Right lobe of liver (tissue), 6 donors: ENCODE measurements at regions not wholly inside any gene's neighbourhood (a gene's known extent, or its start where the extent isn't known, plus 50 kb on each side); places are given as distances from the start of the nearest gene placed in this dataset.

Source experiments
- ATAC-seq, 4 donors: fragments of 200-7000 bp; cut with Tn5 transposase; one replicate each; pipeline ENCODE4 v1.9.1; 2020; ENCODE audit warnings: mild to moderate bottlenecking in 4 of 4, moderate library complexity in 4 of 4
- DNase-seq, 3 donors: peaks; one replicate each; pipeline ENCODE4 v3.0.0-alpha.2; 2020
- H3K27ac ChIP-seq, 3 donors: fragments of 200-600 bp; one replicate each; pipeline ENCODE4 v1.8.0; 2022
- H3K27me3 ChIP-seq, 2 donors: fragments of 200-600 bp; one replicate each; pipeline ENCODE4 v1.8.0; 2022
- H3K36me3 ChIP-seq, 4 donors: fragments of 200-600 bp; sonication (generic) in 1 of 4; one replicate each; pipeline versions ENCODE4 v1.5.1 to v1.8.0; 2017 to 2022; ENCODE audit warnings: control low read depth in 1 of 4
- H3K4me1 ChIP-seq, 4 donors: fragments of 200-600 bp; sonication (generic) in 1 of 4; one replicate each; pipeline versions ENCODE4 v1.5.1 to v1.8.0; 2017 to 2022; ENCODE audit warnings: control low read depth in 1 of 4
- H3K4me3 ChIP-seq, 3 donors: fragments of 200-600 bp; one replicate each; pipeline ENCODE4 v1.8.0; 2022
- H3K9me3 ChIP-seq, 4 donors: fragments of 200-600 bp; sonication (generic) in 1 of 4; one replicate each; pipeline versions ENCODE4 v1.5.1 to v1.8.0; 2017 to 2022; ENCODE audit warnings: control low read depth in 1 of 4
- CTCF ChIP-seq, 4 donors: fragments of 200-600 bp in 3 of 4; fragments of 450-650 bp in 1 of 4; IDR thresholded peaks; one replicate each; pipeline versions ENCODE4 v1.5.1 to v1.8.0; 2016 to 2022; ENCODE audit warnings: antibody characterized with exemption in 4 of 4, mild to moderate bottlenecking in 2 of 4
- POLR2A ChIP-seq: fragments of 450-650 bp; IDR thresholded peaks from one replicate; pipeline ENCODE4 v1.6.1; 2017; ENCODE audit warnings: antibody characterized with exemption, mild to moderate bottlenecking
- WGBS: methylation state at CpG from one replicate; pipeline ENCODE4 v1.1.6; 2018; ENCODE audit warnings: low coverage, low lambda C conversion rate; ENCODE audit not compliant: insufficient coverage; ENCODE audit errors: missing lambda C conversion rate; 5-methylcytosine and 5-hydroxymethylcytosine counted together
- intact Hi-C, 2 donors: fragments of 100-400 bp; cut with DNase I; formaldehyde crosslinking; loops; one replicate each; pipeline versions ENCODE4 v1.11.2 to v1.14.1; 2022
- donor health status: DM: no; HTN: yes; CAD: no.
- donor health status: DM: no; HTN: no; CAD: no.
- donor health status: DM: no; HTN: no; CAD: no.
- donor health status: DM: no; HTN: yes; CAD: no.
- donor health status: DM: no; HTN: yes; CAD: no.

GRCh38 chr21:28235169-28235895, 757.3 kb downstream of the LTN1 start:
- H3K36me3 ChIP-seq, result no peaks in the 10 kb centered on the region
- TF ChIP-seq POLR2A (no peak), CTCF (IDR thresholded peaks at IDR 0.05) (peak in 1 of 4 donors; percentile 18)
- no peak overlapping the region for H3K4me3 ChIP-seq
- ATAC-seq (peak; percentile 48 to 68 (median 64)), DNase-seq (peak in 1 of 3 donors; percentile 29)
- no peak overlapping the region for H3K27ac ChIP-seq
- H3K4me1 ChIP-seq, result no peaks in the 10 kb centered on the region
- H3K27me3 ChIP-seq, result no peaks in the 10 kb centered on the region
- no peaks in the 10 kb centered on the region for H3K9me3 ChIP-seq
- intact Hi-C loops, result no loop called here
- WGBS, result 49% methylated on average over 2 of the region's 3 CpGs

- intact Hi-C loops, result no loop called here
Measured at GRCh38 chr21:28234326-28234725, 758.4 kb downstream of the LTN1 start.

GRCh38 chr21:28233536-28234220, 759.0 kb downstream of the LTN1 start:
- Histone ChIP-seq H3K36me3 (no peaks in the 10 kb centered on the region), H3K27me3 (no peaks in the 10 kb centered on the region), H3K9me3 (no peaks in the 10 kb centered on the region), H3K4me1 (no peaks in the 10 kb centered on the region), H3K27ac (no peak overlapping the region), H3K4me3 (no peak overlapping the region)
- no peak for TF ChIP-seq CTCF (IDR thresholded peaks at IDR 0.05)
- TF ChIP-seq POLR2A, result no peak
- DNase-seq, result no peak
- no peak for ATAC-seq
- intact Hi-C loops, result no loop called here
- WGBS, result 74% methylated on average over 5 of the region's 9 CpGs

More at GRCh38 chr21:28234326-28234725, 758.4 kb downstream of the LTN1 start:
- no peaks in the 10 kb centered on the region for H3K36me3 ChIP-seq
- no peaks in the 10 kb centered on the region for H3K9me3 ChIP-seq
- H3K4me1 ChIP-seq, result no peaks in the 10 kb centered on the region
- no peak overlapping the region for H3K27ac ChIP-seq
- TF ChIP-seq CTCF (IDR thresholded peaks at IDR 0.05), result no peak
- TF ChIP-seq POLR2A, result no peak
- ATAC-seq (no peak), DNase-seq (peak in 1 of 3 donors; percentile 21)
- no peaks in the 10 kb centered on the region for H3K27me3 ChIP-seq
- no peak overlapping the region for H3K4me3 ChIP-seq
- WGBS, result 40% methylated on average over 1 of the region's 5 CpGs

- no peak for TF ChIP-seq POLR2A
- TF ChIP-seq CTCF (IDR thresholded peaks at IDR 0.05), result no peak
- intact Hi-C loops, result no loop called here
- Histone ChIP-seq H3K27me3 (no peaks in the 10 kb centered on the region), H3K4me1 (no peaks in the 10 kb centered on the region), H3K9me3 (no peaks in the 10 kb centered on the region), H3K4me3 (no peak overlapping the region), H3K27ac (no peak overlapping the region), H3K36me3 (no peaks in the 10 kb centered on the region)
- DNase-seq (no peak), ATAC-seq (no peak)
- 24% methylated on average over 1 of the region's 1 CpG for WGBS
Measured at GRCh38 chr21:28230559-28230958, 762.1 kb downstream of the LTN1 start.
